ENCODE measurements at regions not wholly inside any gene's neighbourhood (a gene's known extent, or its start where the extent isn't known, plus 50 kb on each side); places are given as distances from the start of the nearest gene placed in this dataset.

DNA sequence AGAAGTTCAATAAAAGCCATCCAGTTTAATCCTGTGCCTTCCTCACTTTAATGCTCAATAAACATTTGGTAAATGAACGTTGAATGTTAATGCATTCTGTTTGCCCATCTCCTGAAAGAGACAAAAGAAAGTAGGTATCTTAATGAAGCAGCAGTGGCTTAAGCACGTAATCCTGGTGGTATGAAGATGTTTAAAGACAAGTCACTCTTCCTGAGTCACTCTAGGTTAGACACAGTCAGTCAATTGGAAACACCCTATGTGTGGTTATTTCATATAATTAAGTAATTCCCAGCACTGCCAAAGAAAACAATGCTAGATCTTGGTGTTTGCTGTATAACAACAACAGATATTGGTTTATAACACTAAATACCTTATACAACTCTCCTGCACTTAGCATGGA, 334.0 kb upstream of the FMN2 start:
- Histone ChIP-seq H3K27ac (ENCODE audit: low read depth in 1 of 2, low read length in 1 of 2) (no peak overlapping the region), H3K9ac (ENCODE audit: insufficient read depth in 1 of 2, low read length in 2 of 2) (no peak overlapping the region), H3K9me3 (ENCODE audit: control insufficient read depth in 4 of 4, insufficient read depth in 3 of 4, low read length in 3 of 4) (no peaks in the 10 kb centered on the region), H3K27me3 (ENCODE audit: control insufficient read depth in 3 of 3, insufficient read depth in 3 of 3, low read length in 2 of 3) (no peaks in the 10 kb centered on the region), H3K4me1 (ENCODE audit: control insufficient read depth in 5 of 5, insufficient read depth in 5 of 5, low read length in 5 of 5) (no peaks in the 10 kb centered on the region), H3K4me3 (no peak overlapping the region), H3K36me3 (ENCODE audit: control insufficient read depth in 4 of 4, insufficient read depth in 4 of 4, low read length in 4 of 4) (no peaks in the 10 kb centered on the region)
- no peak for ATAC-seq (ENCODE audit: insufficient read depth, low FRiP score)
- TF ChIP-seq, protein P1, sequence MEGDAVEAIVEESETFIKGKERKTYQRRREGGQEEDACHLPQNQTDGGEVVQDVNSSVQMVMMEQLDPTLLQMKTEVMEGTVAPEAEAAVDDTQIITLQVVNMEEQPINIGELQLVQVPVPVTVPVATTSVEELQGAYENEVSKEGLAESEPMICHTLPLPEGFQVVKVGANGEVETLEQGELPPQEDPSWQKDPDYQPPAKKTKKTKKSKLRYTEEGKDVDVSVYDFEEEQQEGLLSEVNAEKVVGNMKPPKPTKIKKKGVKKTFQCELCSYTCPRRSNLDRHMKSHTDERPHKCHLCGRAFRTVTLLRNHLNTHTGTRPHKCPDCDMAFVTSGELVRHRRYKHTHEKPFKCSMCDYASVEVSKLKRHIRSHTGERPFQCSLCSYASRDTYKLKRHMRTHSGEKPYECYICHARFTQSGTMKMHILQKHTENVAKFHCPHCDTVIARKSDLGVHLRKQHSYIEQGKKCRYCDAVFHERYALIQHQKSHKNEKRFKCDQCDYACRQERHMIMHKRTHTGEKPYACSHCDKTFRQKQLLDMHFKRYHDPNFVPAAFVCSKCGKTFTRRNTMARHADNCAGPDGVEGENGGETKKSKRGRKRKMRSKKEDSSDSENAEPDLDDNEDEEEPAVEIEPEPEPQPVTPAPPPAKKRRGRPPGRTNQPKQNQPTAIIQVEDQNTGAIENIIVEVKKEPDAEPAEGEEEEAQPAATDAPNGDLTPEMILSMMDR (IDR thresholded peaks at IDR 0.05; ENCODE audit: control extremely low read depth, extremely low read depth), result no peak
- no peak for DNase-seq
- 82 to 87% methylated on average over 2 of the region's 2 CpGs for WGBS, 2 donors

DNA sequence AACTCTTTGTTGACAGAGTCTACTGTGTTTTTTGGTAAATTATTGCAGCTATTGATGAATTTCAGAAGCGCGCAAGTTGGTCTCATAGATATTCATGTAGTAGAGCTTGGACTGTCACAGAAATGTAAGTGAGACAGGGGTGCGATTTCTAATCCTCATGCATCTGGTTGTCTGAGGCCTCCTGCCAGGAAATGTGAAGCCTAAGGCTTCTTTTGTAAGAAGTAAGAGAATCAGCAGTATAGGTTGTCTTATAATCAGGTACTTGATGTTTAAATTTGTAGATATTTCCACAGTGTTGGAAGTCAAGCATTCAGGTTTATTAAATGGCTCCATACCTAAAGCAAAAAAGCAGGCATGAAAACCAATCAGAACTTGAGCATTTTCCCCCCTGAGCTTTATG, 332.9 kb upstream of the FMN2 start:
- TF ChIP-seq, protein P1 (IDR thresholded peaks at IDR 0.05; ENCODE audit: control extremely low read depth, extremely low read depth), result no peak
- Histone ChIP-seq H3K27ac (ENCODE audit: low read depth in 1 of 2, low read length in 1 of 2) (no peak overlapping the region), H3K27me3 (ENCODE audit: control insufficient read depth in 3 of 3, insufficient read depth in 3 of 3, low read length in 2 of 3) (no peaks in the 10 kb centered on the region), H3K9me3 (ENCODE audit: control insufficient read depth in 4 of 4, insufficient read depth in 3 of 4, low read length in 3 of 4) (no peaks in the 10 kb centered on the region), H3K36me3 (ENCODE audit: control insufficient read depth in 4 of 4, insufficient read depth in 4 of 4, low read length in 4 of 4) (no peaks in the 10 kb centered on the region), H3K4me3 (no peak overlapping the region), H3K4me1 (ENCODE audit: control insufficient read depth in 5 of 5, insufficient read depth in 5 of 5, low read length in 5 of 5) (no peaks in the 10 kb centered on the region), H3K9ac (ENCODE audit: insufficient read depth in 1 of 2, low read length in 2 of 2) (no peak overlapping the region)
- 97 to 98% methylated on average over 3 of the region's 3 CpGs for WGBS, 2 donors
- DNase-seq (no peak), ATAC-seq (ENCODE audit: insufficient read depth, low FRiP score) (no peak)

DNA sequence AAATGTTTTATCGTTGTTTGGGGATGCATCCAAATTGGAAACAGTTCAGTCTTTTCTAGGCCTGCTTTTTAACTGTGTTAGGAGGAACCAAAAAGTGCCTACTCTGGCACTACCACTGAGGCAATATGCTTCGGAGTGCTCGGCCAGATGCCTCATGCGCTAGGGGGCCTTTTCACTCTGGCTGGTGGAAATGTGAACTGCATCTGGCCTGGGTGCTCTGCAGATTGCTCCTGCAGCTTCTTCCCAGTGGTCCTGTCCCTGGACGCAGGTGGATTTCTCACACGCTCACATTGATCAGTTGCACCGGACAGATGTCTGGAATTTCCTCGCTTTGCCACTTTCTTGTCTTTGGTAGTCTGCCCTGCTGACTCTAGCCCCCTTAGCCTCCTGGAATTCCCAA, 330.2 kb upstream of the FMN2 start:
- no peak for ATAC-seq (ENCODE audit: insufficient read depth, low FRiP score)
- 95 to 97% methylated on average over 8 of the region's 8 CpGs for WGBS, 2 donors

DNA sequence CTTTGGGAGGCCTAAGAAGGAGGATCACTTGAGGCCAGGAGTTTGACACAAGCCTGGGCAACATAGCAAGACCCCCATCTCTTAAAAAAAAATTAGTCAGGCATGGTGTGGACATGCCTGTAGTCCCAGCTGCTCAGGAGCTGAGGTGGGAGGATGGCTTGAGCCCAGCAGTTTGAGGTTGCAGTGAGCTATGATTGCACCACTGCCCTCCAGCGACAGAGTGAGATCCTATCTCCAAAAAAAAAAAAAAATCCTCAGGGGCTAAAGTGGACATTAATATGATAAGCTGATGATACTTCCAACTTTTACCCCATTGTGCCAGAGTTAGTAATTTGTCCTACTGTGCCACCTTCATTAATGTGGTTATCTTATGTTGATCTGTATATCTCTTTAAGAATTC, 327.8 kb upstream of the FMN2 start:
- Histone ChIP-seq H3K9ac (ENCODE audit: insufficient read depth in 1 of 2, low read length in 2 of 2) (no peak overlapping the region), H3K4me3 (no peak overlapping the region), H3K36me3 (ENCODE audit: control insufficient read depth in 4 of 4, insufficient read depth in 4 of 4, low read length in 4 of 4) (no peaks in the 10 kb centered on the region), H3K4me1 (ENCODE audit: control insufficient read depth in 5 of 5, insufficient read depth in 5 of 5, low read length in 5 of 5) (no peaks in the 10 kb centered on the region), H3K27me3 (ENCODE audit: control insufficient read depth in 3 of 3, insufficient read depth in 3 of 3, low read length in 2 of 3) (no peaks in the 10 kb centered on the region), H3K27ac (ENCODE audit: low read depth in 1 of 2, low read length in 1 of 2) (no peak overlapping the region), H3K9me3 (ENCODE audit: control insufficient read depth in 4 of 4, insufficient read depth in 3 of 4, low read length in 3 of 4) (no peaks in the 10 kb centered on the region)
- DNase-seq (no peak), ATAC-seq (ENCODE audit: insufficient read depth, low FRiP score) (no peak)
- TF ChIP-seq, protein P1 (IDR thresholded peaks at IDR 0.05; ENCODE audit: control extremely low read depth, extremely low read depth), result no peak
- WGBS, 2 donors, result 48 to 79% methylated on average over 1 of the region's 1 CpG

More for the DNA sequence above, 330.2 kb upstream of the FMN2 start:
- no peaks in the 10 kb centered on the region for H3K9me3 ChIP-seq (ENCODE audit: control insufficient read depth in 4 of 4, insufficient read depth in 3 of 4, low read length in 3 of 4)
- H3K4me3 ChIP-seq, result no peak overlapping the region
- H3K9ac ChIP-seq (ENCODE audit: insufficient read depth in 1 of 2, low read length in 2 of 2), result no peak overlapping the region
- no peaks in the 10 kb centered on the region for H3K27me3 ChIP-seq (ENCODE audit: control insufficient read depth in 3 of 3, insufficient read depth in 3 of 3, low read length in 2 of 3)
- no peak overlapping the region for H3K27ac ChIP-seq (ENCODE audit: low read depth in 1 of 2, low read length in 1 of 2)
- DNase-seq, result no peak
- H3K4me1 ChIP-seq (ENCODE audit: control insufficient read depth in 5 of 5, insufficient read depth in 5 of 5, low read length in 5 of 5), result no peaks in the 10 kb centered on the region
- no peaks in the 10 kb centered on the region for H3K36me3 ChIP-seq (ENCODE audit: control insufficient read depth in 4 of 4, insufficient read depth in 4 of 4, low read length in 4 of 4)
- TF ChIP-seq, protein P1 (IDR thresholded peaks at IDR 0.05; ENCODE audit: control extremely low read depth, extremely low read depth), result no peak

Data from lung (tissue), 11 donors.